Type B pancreatic cell (in vitro differentiated cells): ENCODE measurements at regions not wholly inside any gene's neighbourhood (a gene's known extent, or its start where the extent isn't known, plus 50 kb on each side); places are given as distances from the start of the nearest gene placed in this dataset.
A peak's percentile ranks its signal among the peaks of the same experiment; 100 is the strongest.

Experiments
- DNase-seq: peaks from one replicate; pipeline ENCODE4 v3.0.0; 2021; ENCODE audit warnings: mixed read lengths; ENCODE audit not compliant: unreplicated experiment; ENCODE audit errors: extremely low spot score
- H3K27ac Mint-ChIP-seq: 2 replicates; pipeline ENCODE4 v1.8.0; 2021; ENCODE audit warnings: mild to moderate bottlenecking, mixed read lengths
- H3K27me3 Mint-ChIP-seq: 2 replicates; pipeline ENCODE4 v1.8.0; 2021; ENCODE audit warnings: mixed read lengths
- H3K36me3 Mint-ChIP-seq: 2 replicates; pipeline ENCODE4 v1.8.0; 2021; ENCODE audit warnings: mixed read lengths
- H3K4me1 Mint-ChIP-seq: one replicate; pipeline ENCODE4 v1.8.0; 2021; ENCODE audit warnings: mixed read lengths; ENCODE audit not compliant: unreplicated experiment
- H3K4me3 Mint-ChIP-seq: 2 replicates; pipeline ENCODE4 v1.8.0; 2021; ENCODE audit warnings: mild to moderate bottlenecking, mixed read lengths
- H3K9me3 Mint-ChIP-seq: 2 replicates; pipeline ENCODE4 v1.8.0; 2021; ENCODE audit warnings: mixed read lengths
- CTCF ChIP-seq: fragments of 200-600 bp; sonication (generic); conservative IDR thresholded peaks from 2 replicates; pipeline ENCODE4 v1.5.0; 2021; ENCODE audit warnings: antibody characterized with exemption, mild to moderate bottlenecking

GRCh38 chr16:77574867-77575624 lies 140.2 kb upstream of the ADAMTS18 start:
- H3K27ac Mint-ChIP-seq: no peak overlapping the region
- no peak for TF ChIP-seq CTCF
- H3K36me3 Mint-ChIP-seq: no peaks in the 10 kb centered on the region
- H3K27me3 Mint-ChIP-seq: no peaks in the 10 kb centered on the region
- DNase-seq: no peak
- peaks cover 8% of the 10 kb centered on the region for H3K9me3 Mint-ChIP-seq
- H3K4me3 Mint-ChIP-seq: no peak overlapping the region
- H3K4me1 Mint-ChIP-seq: no peaks in the 10 kb centered on the region

- DNase-seq: no peak
- no peak for TF ChIP-seq CTCF
These were observed 142.9 kb upstream of the NUDT7 start for GRCh38 chr16:77579351-77579891.

GRCh38 chr16:77581706-77582105 lies 140.6 kb upstream of the NUDT7 start:
- TF ChIP-seq CTCF: no peak
- peaks cover 23% of the 10 kb centered on the region for H3K27me3 Mint-ChIP-seq
- peaks cover 17% of the 10 kb centered on the region for H3K4me1 Mint-ChIP-seq
- H3K4me3 Mint-ChIP-seq: no peak overlapping the region
- H3K27ac Mint-ChIP-seq: no peak overlapping the region
- no peak for DNase-seq
- H3K36me3 Mint-ChIP-seq: no peaks in the 10 kb centered on the region
- peaks cover 7% of the 10 kb centered on the region for H3K9me3 Mint-ChIP-seq

More at GRCh38 chr16:77579351-77579891, 142.9 kb upstream of the NUDT7 start:
- Mint-ChIP-seq H3K27ac (no peak overlapping the region), H3K27me3 (peaks cover 19% of the 10 kb centered on the region), H3K9me3 (peaks cover 8% of the 10 kb centered on the region), H3K4me1 (peaks cover 10% of the 10 kb centered on the region), H3K36me3 (no peaks in the 10 kb centered on the region), H3K4me3 (no peak overlapping the region)

- DNase-seq: no peak
- H3K9me3 Mint-ChIP-seq: no peaks in the 10 kb centered on the region
- peaks cover 23% of the 10 kb centered on the region for H3K4me1 Mint-ChIP-seq
- no peaks in the 10 kb centered on the region for H3K36me3 Mint-ChIP-seq
- no peak overlapping the region for H3K27ac Mint-ChIP-seq
- no peak overlapping the region for H3K4me3 Mint-ChIP-seq
- peaks cover 23% of the 10 kb centered on the region for H3K27me3 Mint-ChIP-seq
- peak; percentile 98 for TF ChIP-seq CTCF
These were observed 138.0 kb upstream of the NUDT7 start for GRCh38 chr16:77584205-77584859.

- Mint-ChIP-seq H3K36me3 (no peaks in the 10 kb centered on the region), H3K27me3 (peaks cover 23% of the 10 kb centered on the region), H3K9me3 (no peaks in the 10 kb centered on the region), H3K27ac (no peak overlapping the region), H3K4me3 (no peak overlapping the region), H3K4me1 (peaks cover 23% of the 10 kb centered on the region)
- TF ChIP-seq CTCF: no peak
- no peak for DNase-seq
These were observed 136.7 kb upstream of the NUDT7 start for GRCh38 chr16:77585379-77586251.
